Erythroblast (primary cell): ENCODE measurements at regions not wholly inside any gene's neighbourhood (a gene's known extent, or its start where the extent isn't known, plus 50 kb on each side); places are given as distances from the start of the nearest gene placed in this dataset.

Source experiments
- DNase-seq, 2 experiments: peaks; one replicate each; lab custom pipeline; 2025; lab: John Stamatoyannopoulos, UW
- GATA1 ChIP-seq: IDR thresholded peaks from 2 replicates; pipeline ENCODE4 v1.6.1; 2011; ENCODE audit warnings: low read depth, mild to moderate bottlenecking, control low read depth, low read length, moderate library complexity
- POLR2A ChIP-seq: IDR thresholded peaks from 2 replicates; pipeline ENCODE4 v1.6.1; 2011; ENCODE audit warnings: mild to moderate bottlenecking, low read length

DNA sequence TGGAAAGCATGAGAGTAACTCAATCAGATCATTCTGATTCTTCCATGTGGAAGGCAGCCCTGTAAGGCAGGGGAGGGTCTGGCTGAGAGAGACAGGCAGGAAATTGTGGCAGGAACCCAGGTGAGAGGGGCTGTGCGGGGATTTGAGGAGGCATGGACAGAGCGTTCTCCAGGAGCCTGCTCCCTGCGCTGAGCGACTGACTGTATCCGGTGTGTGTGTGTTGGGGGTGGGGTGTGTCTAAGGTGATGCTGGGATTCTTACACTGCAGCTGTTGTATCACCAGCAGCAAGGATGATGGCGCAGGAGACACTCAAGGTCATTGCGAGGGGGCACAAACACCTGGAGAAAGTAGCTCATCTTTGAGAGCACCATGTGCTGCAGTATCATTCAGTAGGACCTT, 128.5 kb downstream of the RHOU start:
- no peak for DNase-seq
- TF ChIP-seq GATA1 (no peak), POLR2A (no peak)

DNA sequence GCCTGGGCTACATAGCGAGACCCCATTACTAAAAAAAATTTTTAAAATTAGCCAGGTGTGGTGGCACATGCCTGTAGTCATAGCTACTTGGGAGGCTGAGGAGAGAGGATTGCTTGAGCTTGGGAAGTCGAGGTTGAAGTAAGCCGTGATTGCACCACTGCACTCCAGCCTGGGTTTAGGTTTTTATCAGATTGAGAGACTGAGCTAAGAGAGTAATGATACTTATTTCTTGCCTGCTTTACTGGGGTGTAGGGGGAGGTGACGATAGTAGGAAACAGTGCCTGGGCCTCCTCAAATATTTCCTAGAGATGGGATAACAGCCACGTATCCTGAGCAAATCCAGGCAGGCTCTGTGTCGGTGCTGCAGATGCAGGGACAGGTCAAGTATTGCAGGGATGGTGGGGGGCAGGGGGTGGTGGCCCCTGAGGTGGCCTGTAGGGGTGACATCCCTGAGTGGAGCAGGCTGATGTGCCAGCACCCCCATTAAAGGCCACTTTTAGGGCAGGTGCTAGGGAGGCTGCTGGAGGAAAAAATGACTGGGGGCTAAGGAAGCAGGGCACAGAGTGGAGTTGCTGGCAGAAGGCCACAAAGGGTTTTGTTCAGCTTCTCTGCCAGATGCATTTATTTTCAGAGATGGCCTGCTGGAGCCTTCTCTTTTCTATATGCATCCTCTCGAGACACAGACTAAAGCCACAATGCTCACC, 130.5 kb downstream of the RHOU start:
- DNase-seq: no peak
- TF ChIP-seq GATA1 (no peak), POLR2A (no peak)

DNA sequence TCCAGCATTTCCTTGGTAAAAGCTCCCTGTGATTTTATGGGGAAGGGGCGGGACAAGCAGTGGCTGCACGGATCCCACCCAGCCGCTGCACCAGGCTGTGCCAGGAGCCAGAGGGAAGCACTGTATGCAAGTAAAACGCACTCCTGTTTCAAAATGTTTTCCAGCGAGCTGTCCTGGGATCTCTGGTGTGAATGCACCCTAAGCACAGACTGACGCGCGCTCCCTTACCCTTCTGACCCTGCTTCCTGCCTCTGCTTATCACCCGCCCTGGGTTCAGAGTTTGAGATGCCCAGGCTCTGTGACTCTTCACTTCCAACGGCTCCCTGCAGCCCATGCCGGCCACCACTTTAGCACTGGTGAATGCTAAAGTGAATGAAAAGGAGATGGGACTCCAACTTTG, 131.2 kb downstream of the RHOU start:
- no peak for DNase-seq
- TF ChIP-seq POLR2A (no peak), GATA1 (no peak)

DNA sequence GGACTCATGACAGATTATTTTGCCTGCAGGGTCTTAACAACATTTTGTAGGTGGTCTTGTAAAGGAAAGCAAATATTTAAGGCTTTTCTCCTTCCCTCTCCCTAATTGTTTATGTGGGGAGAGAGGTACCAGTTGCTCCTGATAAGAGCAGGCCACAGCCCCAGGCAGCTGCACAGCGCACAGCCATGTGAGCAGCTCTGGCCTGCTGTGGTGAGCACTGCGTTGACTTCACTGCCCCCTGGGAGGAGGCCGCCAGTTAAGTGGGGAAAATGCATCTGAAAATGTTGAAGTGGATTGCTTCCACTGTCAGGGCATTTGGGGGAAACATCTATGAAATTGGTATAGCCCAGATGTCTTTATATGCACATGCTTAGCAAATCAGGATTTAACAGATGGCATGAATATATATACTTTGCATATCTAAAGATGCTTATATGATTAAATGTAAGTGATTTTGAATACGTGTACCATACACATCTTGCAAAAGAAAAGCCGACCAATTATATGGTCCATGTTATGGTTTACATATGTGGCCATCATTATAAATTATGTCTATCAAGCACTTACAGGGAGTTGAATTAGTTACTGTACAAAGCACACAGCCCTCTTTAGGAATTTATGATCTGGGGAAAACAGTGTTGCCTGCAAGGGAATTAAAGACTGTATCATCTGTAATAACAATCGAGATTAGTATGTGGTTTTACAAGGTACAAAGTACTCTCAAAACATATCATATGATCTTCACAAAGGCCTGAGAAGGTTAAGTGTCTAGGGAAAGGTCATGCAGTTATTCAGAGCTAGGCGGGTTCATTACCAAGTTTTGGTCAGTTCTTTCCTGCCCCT, 132.1 kb downstream of the RHOU start:
- TF ChIP-seq GATA1: no peak
- no peak for TF ChIP-seq POLR2A
- DNase-seq: no peak

DNA sequence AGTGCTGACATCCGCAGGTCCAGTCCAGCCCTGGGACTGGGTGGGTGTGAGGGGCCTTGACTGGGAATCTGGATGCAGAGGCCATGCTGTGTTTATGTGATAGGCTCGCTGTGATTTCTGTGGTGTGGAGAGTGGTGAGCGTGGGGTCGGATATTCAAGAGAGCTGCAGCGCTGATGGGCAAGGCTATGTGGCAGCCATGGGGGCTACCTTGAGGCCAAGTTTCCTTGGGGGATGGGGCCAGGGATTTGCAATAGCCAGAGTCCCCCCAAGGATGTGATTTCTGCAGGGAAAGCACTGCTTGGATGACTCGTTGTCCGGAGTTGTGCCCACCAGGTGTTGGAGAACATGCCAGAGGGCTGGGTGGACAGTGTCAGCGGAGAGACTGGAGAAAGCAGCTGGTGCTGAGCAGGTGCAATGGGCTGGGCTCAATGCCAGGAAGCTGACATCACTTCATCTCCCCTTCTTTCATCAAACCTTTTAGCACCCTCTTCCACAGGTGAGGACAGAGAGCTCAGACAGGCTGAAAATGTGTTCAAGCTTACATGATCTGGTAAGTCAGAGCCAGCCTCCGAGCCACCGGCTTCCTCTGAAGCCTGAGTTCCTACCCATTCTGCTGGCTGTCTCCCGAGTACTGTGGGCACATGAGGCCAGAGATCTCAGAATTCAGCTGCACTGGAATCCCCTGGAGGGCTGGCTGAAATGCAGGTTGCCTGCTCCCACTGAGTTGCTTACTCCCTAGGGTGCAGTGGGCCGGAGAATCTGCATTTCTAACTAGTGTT, 132.9 kb downstream of the RHOU start:
- no peak for DNase-seq
- TF ChIP-seq GATA1: no peak
- no peak for TF ChIP-seq POLR2A

DNA sequence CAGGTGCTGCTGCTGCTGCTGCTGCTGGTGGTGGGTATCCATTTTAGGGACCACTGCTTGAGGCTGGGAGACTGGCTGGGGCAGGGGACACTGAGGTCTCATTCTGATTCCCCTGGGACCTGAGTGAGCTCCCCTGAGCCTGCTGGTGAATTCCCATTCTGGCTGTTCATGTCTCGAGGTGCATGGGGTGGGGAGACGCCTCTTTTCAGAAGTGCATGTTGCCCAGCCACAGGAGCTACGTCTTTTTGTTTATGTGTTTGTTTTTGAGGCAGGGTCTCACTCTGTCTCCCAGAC, 133.4 kb downstream of the RHOU start:
- TF ChIP-seq POLR2A (no peak), GATA1 (no peak)
- DNase-seq: no peak

DNA sequence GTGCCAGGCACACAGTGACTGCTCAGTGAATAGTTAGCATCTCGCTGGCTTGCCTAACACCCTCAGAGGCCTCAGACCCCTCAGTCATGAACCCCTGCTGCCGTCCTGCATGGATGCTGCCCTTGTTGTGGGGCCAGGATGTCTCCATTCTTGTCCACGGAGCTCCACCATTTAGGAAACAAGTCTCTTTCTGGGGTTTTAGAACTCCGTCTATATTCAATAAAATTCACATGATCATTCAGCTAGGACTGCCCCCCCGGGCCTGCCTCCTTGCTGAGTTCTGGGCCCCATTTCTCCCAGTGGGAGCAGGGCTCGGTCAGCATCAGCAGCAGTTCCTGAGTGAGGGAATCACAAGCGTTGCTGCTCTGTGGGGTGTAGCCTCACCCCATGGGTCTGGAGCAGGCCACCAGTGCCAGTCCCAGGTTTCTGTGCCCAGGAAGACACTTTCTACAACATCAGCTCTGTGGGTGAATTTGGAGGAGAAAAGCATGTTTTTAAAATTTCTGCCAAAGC, 134.1 kb downstream of the RHOU start:
- TF ChIP-seq GATA1 (no peak), POLR2A (no peak)
- no peak for DNase-seq

DNA sequence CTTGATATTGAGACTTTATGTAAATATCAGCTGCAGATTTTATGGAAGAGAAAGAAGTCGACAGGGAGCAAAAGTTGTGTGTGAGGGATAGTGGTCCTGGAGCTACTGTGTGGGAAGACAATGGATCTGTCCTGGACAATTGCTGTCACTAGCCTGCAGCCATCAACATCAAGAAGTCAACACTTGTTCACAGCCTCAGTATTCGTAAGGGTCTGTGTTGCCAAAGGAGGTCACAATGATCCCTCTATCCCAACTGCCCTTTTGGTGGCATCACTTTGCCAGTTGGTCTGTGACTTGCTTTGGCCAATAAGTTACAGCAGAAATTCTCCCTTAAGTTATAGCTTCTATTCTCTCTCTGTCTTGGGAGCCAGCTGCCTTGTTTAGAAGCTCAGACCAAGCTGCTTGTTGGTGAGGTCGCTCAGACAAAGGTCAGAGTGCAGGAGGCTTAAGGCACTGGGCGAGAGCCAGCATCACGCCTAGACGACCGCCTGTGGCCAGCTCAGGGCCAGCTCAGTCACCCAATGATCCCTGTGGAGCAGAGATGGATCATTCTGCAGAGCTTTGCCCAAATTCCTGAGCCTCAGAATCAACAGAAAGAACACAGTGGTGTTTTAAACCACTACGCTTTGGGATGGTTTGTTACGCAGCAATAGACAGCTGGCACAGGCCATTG, 134.9 kb downstream of the RHOU start:
- DNase-seq: no peak
- TF ChIP-seq POLR2A (no peak), GATA1 (no peak)

DNA sequence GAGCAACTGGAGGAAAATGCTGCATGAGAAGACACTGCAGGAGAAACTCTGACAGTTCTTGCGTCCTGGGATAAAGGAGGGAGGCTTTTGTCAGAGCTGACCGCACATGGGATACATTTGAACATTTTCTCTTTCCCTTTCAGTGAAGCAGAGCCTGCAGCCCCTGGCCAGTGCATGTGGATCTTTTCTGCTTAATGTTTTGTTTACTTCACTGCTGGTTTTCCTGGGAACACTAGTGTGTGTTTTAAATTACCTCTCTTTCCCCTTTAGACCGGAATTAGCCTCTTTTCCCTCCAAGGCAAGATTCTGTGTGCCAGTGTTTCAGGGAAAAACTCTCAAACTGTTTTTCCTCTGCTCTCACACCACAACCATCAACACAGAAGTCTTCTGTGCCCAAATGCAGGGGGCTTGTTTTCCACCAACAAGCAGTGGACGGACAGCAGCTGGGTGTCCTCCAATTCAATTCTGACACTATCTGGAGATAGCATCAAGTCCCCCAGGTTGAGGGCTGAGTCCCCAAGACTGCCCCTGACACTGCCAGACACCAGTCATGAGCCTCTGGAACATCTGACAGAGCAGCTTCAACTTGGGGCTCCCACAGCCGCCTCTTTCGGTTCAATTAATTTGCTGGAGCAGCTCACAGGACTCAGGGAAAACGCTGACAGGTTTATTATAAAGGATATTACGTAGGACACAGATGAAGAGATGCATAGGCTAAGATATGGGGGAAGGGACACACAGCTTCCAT, 136.2 kb downstream of the RHOU start:
- no peak for DNase-seq
- no peak for TF ChIP-seq POLR2A
- no peak for TF ChIP-seq GATA1

DNA sequence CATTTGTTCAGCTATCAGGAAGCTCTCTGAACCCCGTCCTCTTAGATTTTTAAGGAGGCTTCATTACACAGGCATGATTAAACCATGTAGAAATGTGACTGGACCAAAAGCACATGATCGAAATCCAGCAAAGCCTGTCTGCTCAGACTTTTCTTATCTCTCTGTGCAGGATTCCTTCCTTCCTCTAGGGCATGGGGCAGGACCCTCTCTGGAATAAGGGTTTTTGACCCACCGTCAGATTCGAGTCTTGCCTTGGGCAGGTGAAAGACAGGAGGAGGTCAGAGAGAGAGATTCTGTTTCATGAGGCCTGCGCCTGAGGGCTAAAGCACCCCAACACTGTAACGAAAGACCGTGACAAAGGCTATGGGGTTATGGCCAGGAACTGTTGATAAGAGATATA, 136.8 kb downstream of the RHOU start:
- no peak for TF ChIP-seq POLR2A
- no peak for TF ChIP-seq GATA1
- no peak for DNase-seq

DNA sequence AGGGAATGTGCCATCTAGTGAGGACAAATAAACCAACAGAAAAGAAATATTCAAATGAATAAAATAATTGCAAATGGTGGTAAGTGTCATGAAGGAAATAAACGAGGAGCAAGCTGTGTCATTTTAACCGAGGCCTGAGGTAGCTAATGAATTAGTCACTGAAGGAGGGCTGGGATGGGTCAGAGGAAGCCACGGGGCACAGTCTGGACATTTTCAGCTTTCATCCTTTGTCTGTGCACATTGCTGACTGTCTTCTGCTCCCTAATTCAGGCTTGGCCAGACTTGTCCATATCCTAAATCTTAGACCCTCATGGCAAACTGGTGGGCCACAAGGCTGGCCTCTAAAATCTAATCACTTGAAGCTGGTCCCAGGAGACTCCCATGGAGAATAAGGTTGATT, 138.4 kb downstream of the RHOU start:
- DNase-seq: no peak
- no peak for TF ChIP-seq POLR2A
- no peak for TF ChIP-seq GATA1

DNA sequence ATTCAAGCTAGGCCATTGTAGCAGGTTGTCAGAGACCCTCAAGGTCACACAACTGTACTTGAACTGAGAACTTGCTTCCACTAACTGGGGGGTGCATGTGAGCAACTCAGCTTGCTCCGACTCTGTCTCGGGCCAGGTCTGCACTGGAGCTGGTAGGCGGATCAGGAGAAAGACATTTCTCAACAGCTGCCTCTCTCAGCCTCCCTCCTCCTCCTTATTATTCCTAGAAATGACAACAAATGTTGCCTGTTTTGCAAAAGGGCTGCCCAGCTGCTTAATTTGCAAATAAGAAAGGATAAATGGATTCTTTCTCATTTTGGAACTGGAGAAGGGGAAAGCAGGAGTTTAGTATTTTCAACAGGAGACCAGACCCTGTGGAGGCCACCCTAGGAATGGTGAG, 140.5 kb downstream of the RHOU start:
- DNase-seq: no peak
- TF ChIP-seq GATA1: no peak
- no peak for TF ChIP-seq POLR2A

DNA sequence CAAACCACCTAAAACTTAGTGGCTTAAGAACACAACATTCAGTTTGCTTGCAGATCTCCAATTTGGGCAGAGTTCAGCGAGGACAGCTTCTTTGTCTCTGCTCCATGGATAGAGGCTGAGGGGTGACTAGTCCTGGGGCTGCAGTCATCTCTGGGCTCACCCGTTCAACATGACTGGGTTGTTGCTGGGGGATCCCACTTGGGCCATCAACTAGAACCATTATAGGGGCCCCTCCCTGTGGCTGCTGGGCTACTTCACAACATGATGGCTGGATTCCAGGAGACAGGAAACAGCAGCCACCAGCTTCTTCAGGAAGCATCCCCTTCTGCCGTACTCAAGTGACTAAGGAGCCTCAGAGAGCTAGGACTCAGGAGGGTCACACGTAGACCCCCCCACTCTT, 140.9 kb downstream of the RHOU start:
- TF ChIP-seq POLR2A (no peak), GATA1 (no peak)
- DNase-seq: no peak
